ENCODE measurements at regions not wholly inside any gene's neighbourhood (a gene's known extent, or its start where the extent isn't known, plus 50 kb on each side); places are given as distances from the start of the nearest gene placed in this dataset.

GRCh38 chr2:7809640-7810039 is 872.2 kb upstream of the ID2 start:
- TF ChIP-seq REST (IDR thresholded peaks at IDR 0.05; ENCODE audit: insufficient read depth in 1 of 2, low read depth in 2 of 2, low read length in 2 of 2): no peak
- no peak for TF ChIP-seq POLR2AphosphoS5 (IDR thresholded peaks at IDR 0.05; ENCODE audit: low read depth, low read length)
